LoVo (cell line): ENCODE measurements at regions not wholly inside any gene's neighbourhood (a gene's known extent, or its start where the extent isn't known, plus 50 kb on each side); places are given as distances from the start of the nearest gene placed in this dataset.
A peak's percentile ranks its signal among the peaks of the same experiment; 100 is the strongest.
"Not testable (repeated sequence)": the region's sequence is repeated elsewhere in the genome, so short reads cannot be mapped to it uniquely, and the experiment has no call there.

Experiments
- DNase-seq: peaks from one replicate; pipeline ENCODE4 v3.0.0-alpha.2; 2016; ENCODE audit warnings: low spot score

- DNase-seq: no peak
Observed at GRCh38 chr3:139199421-139200010, 144.3 kb upstream of the MRPS22 start.

- no peak for DNase-seq
Observed at GRCh38 chr3:139201446-139202225, 142.2 kb upstream of the MRPS22 start.

GRCh38 chr3:139202226-139202958, 141.4 kb upstream of the MRPS22 start:
- DNase-seq: peak; percentile 34

GRCh38 chr3:139202959-139203349, 140.9 kb upstream of the MRPS22 start:
- DNase-seq: no peak

GRCh38 chr3:139203752-139204151, 140.1 kb upstream of the MRPS22 start:
- DNase-seq: no peak

- DNase-seq: no peak
Observed at GRCh38 chr3:139204728-139205127, 139.1 kb upstream of the MRPS22 start.

GRCh38 chr3:139213936-139214335, 129.9 kb upstream of the MRPS22 start:
- DNase-seq: no peak

GRCh38 chr3:139216958-139217357, 126.9 kb upstream of the MRPS22 start:
- no peak for DNase-seq

GRCh38 chr3:139217633-139218032, 126.2 kb upstream of the MRPS22 start:
- no peak for DNase-seq

GRCh38 chr3:139218046-139218445, 125.8 kb upstream of the MRPS22 start:
- DNase-seq: no peak

- DNase-seq: no peak
Observed at GRCh38 chr3:139219463-139219862, 124.4 kb upstream of the MRPS22 start.

GRCh38 chr3:139222100-139222657, 121.6 kb upstream of the MRPS22 start:
- DNase-seq: no peak

GRCh38 chr3:139225548-139225947, 118.3 kb upstream of the MRPS22 start:
- DNase-seq: peak; percentile 15

GRCh38 chr3:139226731-139227130, 117.1 kb upstream of the MRPS22 start:
- DNase-seq: no peak

GRCh38 chr3:139227165-139227564, 116.7 kb upstream of the MRPS22 start:
- no peak for DNase-seq

GRCh38 chr3:139227827-139228226, 116.0 kb upstream of the MRPS22 start:
- no peak for DNase-seq

- no peak for DNase-seq
Observed at GRCh38 chr3:139230391-139230790, 113.4 kb upstream of the MRPS22 start.

- DNase-seq: no peak
Observed at GRCh38 chr3:139231555-139232281, 112.1 kb upstream of the MRPS22 start.

GRCh38 chr3:139232341-139232740, 111.5 kb upstream of the MRPS22 start:
- DNase-seq: not testable (repeated sequence)

- DNase-seq: no peak
Observed at GRCh38 chr3:139234491-139234890, 109.3 kb upstream of the MRPS22 start.

GRCh38 chr3:139235192-139235591, 108.6 kb upstream of the MRPS22 start:
- DNase-seq: no peak

GRCh38 chr3:139236336-139236735, 107.5 kb upstream of the MRPS22 start:
- DNase-seq: no peak
